GM23338 (cell line): ENCODE measurements at regions not wholly inside any gene's neighbourhood (a gene's known extent, or its start where the extent isn't known, plus 50 kb on each side); places are given as distances from the start of the nearest gene placed in this dataset.

Source experiments
- CREB1 ChIP-seq: fragments of 250-450 bp; sonication (Bioruptor Pico); IDR thresholded peaks from 2 replicates; pipeline ENCODE4 v1.5.0; 2020; ENCODE audit warnings: low read depth, mild to moderate bottlenecking, moderate library complexity
- EZH2 ChIP-seq: fragments of 200-600 bp; sonication (generic); IDR thresholded peaks from one replicate; pipeline ENCODE4 v1.8.0; 2017; ENCODE audit warnings: antibody characterized with exemption, mild to moderate bottlenecking, low read depth; ENCODE audit not compliant: unreplicated experiment
- EZH2phosphoT487 ChIP-seq: fragments of 200-600 bp; sonication (generic); IDR thresholded peaks from one replicate; pipeline ENCODE4 v1.8.1; 2018; ENCODE audit warnings: antibody characterized with exemption; ENCODE audit not compliant: unreplicated experiment
- JUNB ChIP-seq: IDR thresholded peaks from one replicate; pipeline ENCODE4 v1.6.1; 2016; ENCODE audit warnings: antibody characterized with exemption; ENCODE audit not compliant: unreplicated experiment
- POLR2AphosphoS5 ChIP-seq: IDR thresholded peaks from 2 replicates; pipeline ENCODE4 v1.6.1; 2016; ENCODE audit warnings: antibody characterized with exemption, low read depth
- ZNF331 ChIP-seq: fragments of 250-450 bp; sonication (Bioruptor Pico); IDR thresholded peaks from 2 replicates; pipeline ENCODE4 v1.5.0; 2020; ENCODE audit warnings: low read depth, mild to moderate bottlenecking, moderate library complexity
- TF ChIP-seq, protein P1 (sequence below), 2 experiments: fragments of 200-600 bp in 1 of 2; sonication (generic) in 1 of 2; conservative IDR thresholded peaks; 2 replicates each; pipeline versions ENCODE4 v1.5.1 to v1.6.1; 2016 to 2017; ENCODE audit warnings: antibody characterized with exemption in 2 of 2, low read depth in 2 of 2, mild to moderate bottlenecking in 2 of 2, moderate library complexity in 1 of 2
- TF ChIP-seq, protein P2 (sequence below): IDR thresholded peaks from one replicate; pipeline ENCODE4 v1.6.1; 2018; ENCODE audit warnings: antibody characterized with exemption; ENCODE audit not compliant: unreplicated experiment

DNA sequence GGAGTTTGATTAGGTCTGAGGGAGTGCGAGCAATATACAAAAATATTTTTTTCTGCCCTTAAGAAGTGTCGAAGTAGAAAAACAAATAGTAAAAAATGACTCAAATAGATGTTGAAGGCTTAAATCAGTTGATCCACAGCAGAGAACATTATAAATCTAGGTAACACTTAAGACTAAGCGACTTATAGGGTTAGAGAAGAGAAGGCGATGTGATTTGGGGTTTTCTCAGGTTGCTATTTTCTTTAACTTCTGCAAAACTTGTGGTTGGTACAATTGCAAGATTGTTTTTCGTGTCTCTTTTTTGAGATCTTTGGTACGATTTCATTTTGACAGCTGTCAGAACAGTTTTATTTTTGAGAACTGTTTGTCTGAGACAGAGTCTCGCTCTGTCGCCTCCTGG lies 1479.5 kb downstream of the PCDH7 start:
- TF ChIP-seq, protein P1, sequence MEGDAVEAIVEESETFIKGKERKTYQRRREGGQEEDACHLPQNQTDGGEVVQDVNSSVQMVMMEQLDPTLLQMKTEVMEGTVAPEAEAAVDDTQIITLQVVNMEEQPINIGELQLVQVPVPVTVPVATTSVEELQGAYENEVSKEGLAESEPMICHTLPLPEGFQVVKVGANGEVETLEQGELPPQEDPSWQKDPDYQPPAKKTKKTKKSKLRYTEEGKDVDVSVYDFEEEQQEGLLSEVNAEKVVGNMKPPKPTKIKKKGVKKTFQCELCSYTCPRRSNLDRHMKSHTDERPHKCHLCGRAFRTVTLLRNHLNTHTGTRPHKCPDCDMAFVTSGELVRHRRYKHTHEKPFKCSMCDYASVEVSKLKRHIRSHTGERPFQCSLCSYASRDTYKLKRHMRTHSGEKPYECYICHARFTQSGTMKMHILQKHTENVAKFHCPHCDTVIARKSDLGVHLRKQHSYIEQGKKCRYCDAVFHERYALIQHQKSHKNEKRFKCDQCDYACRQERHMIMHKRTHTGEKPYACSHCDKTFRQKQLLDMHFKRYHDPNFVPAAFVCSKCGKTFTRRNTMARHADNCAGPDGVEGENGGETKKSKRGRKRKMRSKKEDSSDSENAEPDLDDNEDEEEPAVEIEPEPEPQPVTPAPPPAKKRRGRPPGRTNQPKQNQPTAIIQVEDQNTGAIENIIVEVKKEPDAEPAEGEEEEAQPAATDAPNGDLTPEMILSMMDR (conservative IDR thresholded peaks at IDR 0.05; ENCODE audit: low read depth in 2 of 2): no peak
- TF ChIP-seq, protein P2, sequence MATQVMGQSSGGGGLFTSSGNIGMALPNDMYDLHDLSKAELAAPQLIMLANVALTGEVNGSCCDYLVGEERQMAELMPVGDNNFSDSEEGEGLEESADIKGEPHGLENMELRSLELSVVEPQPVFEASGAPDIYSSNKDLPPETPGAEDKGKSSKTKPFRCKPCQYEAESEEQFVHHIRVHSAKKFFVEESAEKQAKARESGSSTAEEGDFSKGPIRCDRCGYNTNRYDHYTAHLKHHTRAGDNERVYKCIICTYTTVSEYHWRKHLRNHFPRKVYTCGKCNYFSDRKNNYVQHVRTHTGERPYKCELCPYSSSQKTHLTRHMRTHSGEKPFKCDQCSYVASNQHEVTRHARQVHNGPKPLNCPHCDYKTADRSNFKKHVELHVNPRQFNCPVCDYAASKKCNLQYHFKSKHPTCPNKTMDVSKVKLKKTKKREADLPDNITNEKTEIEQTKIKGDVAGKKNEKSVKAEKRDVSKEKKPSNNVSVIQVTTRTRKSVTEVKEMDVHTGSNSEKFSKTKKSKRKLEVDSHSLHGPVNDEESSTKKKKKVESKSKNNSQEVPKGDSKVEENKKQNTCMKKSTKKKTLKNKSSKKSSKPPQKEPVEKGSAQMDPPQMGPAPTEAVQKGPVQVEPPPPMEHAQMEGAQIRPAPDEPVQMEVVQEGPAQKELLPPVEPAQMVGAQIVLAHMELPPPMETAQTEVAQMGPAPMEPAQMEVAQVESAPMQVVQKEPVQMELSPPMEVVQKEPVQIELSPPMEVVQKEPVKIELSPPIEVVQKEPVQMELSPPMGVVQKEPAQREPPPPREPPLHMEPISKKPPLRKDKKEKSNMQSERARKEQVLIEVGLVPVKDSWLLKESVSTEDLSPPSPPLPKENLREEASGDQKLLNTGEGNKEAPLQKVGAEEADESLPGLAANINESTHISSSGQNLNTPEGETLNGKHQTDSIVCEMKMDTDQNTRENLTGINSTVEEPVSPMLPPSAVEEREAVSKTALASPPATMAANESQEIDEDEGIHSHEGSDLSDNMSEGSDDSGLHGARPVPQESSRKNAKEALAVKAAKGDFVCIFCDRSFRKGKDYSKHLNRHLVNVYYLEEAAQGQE: no peak
- no peak for TF ChIP-seq EZH2
- TF ChIP-seq POLR2AphosphoS5: no peak
- TF ChIP-seq ZNF331 (CRISPR knock-in tag): no peak
- no peak for TF ChIP-seq EZH2phosphoT487
- TF ChIP-seq CREB1: no peak
- TF ChIP-seq JUNB: no peak
